ENCODE measurements at regions not wholly inside any gene's neighbourhood (a gene's known extent, or its start where the extent isn't known, plus 50 kb on each side); places are given as distances from the start of the nearest gene placed in this dataset.

DNA sequence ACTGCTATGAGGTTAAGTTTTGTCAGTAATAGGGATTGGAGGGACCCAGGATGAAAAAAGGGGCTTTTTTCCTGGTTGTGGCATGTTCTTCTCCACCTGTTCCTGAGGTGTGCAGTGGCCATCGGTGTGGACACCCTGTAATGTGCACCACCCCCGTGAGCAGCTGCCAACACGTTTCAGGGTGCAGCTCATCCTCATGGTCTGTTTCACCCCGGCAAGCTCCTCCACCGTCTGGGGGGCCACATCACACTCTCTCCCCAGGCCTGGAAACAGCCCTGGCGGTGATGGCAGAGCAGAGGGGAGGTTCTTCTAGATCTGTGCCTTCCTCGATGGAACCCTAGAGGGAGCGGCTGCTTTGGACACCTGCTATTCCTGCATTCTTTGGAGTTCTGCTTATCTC, 435.4 kb downstream of the MATN1 start:
- no peak overlapping the region for H3K4me3 ChIP-seq
- H3K9me3 ChIP-seq (ENCODE audit: control insufficient read depth in 4 of 4, insufficient read depth in 3 of 4, low read length in 3 of 4): peaks cover 0 to 1% (median 0%) of the 10 kb centered on the region in 4 donors
- no peaks in the 10 kb centered on the region for H3K27me3 ChIP-seq (ENCODE audit: control insufficient read depth in 3 of 3, insufficient read depth in 3 of 3, low read length in 2 of 3)
- peaks cover 0 to 3% (median 0%) of the 10 kb centered on the region in 5 donors for H3K4me1 ChIP-seq (ENCODE audit: control insufficient read depth in 5 of 5, insufficient read depth in 5 of 5, low read length in 5 of 5)
- DNase-seq: no peak
- H3K36me3 ChIP-seq (ENCODE audit: control insufficient read depth in 4 of 4, insufficient read depth in 4 of 4, low read length in 4 of 4): no peaks in the 10 kb centered on the region
- H3K9ac ChIP-seq (ENCODE audit: insufficient read depth in 1 of 2, low read length in 2 of 2): no peak overlapping the region
- no peak for TF ChIP-seq CTCF (IDR thresholded peaks at IDR 0.05; ENCODE audit: control extremely low read depth, extremely low read depth)
- no peak for ATAC-seq (ENCODE audit: insufficient read depth, low FRiP score)
- 85 to 97% methylated on average over 8 of the region's 8 CpGs for WGBS, 2 donors
- no peak overlapping the region for H3K27ac ChIP-seq (ENCODE audit: low read depth in 1 of 2, low read length in 1 of 2)

DNA sequence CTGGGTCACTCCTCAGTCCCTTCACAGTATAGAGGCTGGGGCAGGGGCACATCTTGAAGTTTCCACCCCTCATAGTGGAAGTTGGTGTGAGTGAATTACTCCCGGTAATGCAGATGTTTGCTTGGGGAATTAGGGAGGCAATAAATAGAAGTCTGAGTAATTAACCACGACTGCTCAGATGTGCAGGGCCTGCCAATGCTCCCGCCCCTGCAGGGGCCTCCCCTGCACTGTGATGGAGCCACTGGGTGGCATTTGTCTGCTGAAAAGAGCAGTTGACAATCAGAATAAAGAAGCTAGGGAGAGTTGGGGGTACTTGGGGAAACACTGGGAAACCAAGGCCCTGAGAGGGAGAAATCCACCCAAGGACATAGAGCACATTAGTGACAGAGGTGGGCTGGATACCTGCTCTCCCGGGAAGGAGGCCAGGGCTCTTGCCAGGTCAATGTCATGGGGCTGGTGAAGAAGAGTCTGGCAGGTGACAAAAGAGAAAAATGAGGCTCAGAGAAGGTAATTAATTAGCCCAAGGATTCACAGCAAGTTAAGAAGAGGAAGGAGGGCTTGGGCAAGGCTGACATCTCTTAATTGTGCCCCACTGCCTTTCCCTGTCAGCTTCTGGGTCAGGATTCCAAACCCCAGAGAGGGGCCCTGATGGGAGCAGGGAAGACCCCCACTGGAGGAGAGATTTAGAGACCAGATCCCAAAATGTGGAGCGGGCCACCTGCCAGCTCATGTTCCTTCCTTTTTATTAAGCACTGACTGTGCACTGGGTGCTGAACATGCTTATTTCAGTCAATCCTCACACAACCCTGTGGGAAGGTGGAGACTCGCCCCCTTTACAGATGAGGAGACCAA, 436.2 kb downstream of the MATN1 start:
- Histone ChIP-seq H3K4me1 (ENCODE audit: control insufficient read depth in 5 of 5, insufficient read depth in 5 of 5, low read length in 5 of 5) (peaks cover 0 to 3% (median 0%) of the 10 kb centered on the region in 5 donors), H3K9me3 (ENCODE audit: control insufficient read depth in 4 of 4, insufficient read depth in 3 of 4, low read length in 3 of 4) (peaks cover 0 to 1% (median 0%) of the 10 kb centered on the region in 4 donors), H3K4me3 (no peak overlapping the region), H3K27ac (ENCODE audit: low read depth in 1 of 2, low read length in 1 of 2) (no peak overlapping the region), H3K36me3 (ENCODE audit: control insufficient read depth in 4 of 4, insufficient read depth in 4 of 4, low read length in 4 of 4) (no peaks in the 10 kb centered on the region), H3K9ac (ENCODE audit: insufficient read depth in 1 of 2, low read length in 2 of 2) (no peak overlapping the region), H3K27me3 (ENCODE audit: control insufficient read depth in 3 of 3, insufficient read depth in 3 of 3, low read length in 2 of 3) (no peaks in the 10 kb centered on the region)
- ATAC-seq (ENCODE audit: insufficient read depth, low FRiP score) (no peak), DNase-seq (no peak)
- TF ChIP-seq CTCF (IDR thresholded peaks at IDR 0.05; ENCODE audit: control extremely low read depth, extremely low read depth): no peak
- 67 to 71% methylated on average over 6 of the region's 6 CpGs for WGBS, 2 donors

DNA sequence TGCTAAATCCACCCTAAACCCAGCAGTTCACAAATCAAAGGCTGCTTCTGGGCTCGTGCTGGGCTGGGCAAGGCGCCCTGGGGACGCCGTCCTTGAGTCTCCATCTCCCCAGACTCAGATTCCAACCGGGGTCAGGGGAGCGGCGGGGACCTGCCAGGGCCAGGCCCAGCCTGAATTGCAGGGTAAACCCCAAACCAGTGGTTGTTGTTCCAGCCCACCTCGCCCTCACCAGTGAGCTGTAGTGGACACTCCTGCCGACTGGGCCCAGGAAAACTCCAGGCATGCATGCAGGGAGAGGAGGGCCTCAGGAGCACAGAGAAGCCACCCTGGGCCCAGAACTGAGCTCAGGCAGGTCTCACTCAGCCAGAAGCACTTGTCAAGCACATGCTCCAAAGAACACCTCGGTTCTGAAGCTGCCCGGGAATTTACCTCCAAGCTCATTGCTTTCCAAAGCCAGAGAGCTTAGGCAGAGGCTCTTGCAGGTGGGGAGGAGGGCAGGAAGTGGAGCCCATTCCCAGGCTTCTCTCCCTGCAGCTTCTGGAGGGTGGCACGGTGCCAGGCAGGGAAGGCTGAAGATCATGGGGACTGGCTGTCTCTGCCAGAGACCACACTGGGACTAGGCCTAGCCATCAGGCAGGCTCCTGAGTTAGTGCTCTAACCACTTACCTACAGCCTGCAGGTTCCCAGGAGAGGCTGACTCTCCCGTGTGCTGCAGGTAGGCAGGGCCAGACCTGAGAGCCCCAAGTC, 437.0 kb downstream of the MATN1 start:
- 68 to 73% methylated on average over 13 of the region's 13 CpGs for WGBS, 2 donors
- Histone ChIP-seq H3K27me3 (ENCODE audit: control insufficient read depth in 3 of 3, insufficient read depth in 3 of 3, low read length in 2 of 3) (no peaks in the 10 kb centered on the region), H3K4me1 (ENCODE audit: control insufficient read depth in 5 of 5, insufficient read depth in 5 of 5, low read length in 5 of 5) (peaks cover 0 to 3% (median 0%) of the 10 kb centered on the region in 5 donors), H3K4me3 (no peak overlapping the region), H3K36me3 (ENCODE audit: control insufficient read depth in 4 of 4, insufficient read depth in 4 of 4, low read length in 4 of 4) (no peaks in the 10 kb centered on the region), H3K27ac (ENCODE audit: low read depth in 1 of 2, low read length in 1 of 2) (no peak overlapping the region), H3K9me3 (ENCODE audit: control insufficient read depth in 4 of 4, insufficient read depth in 3 of 4, low read length in 3 of 4) (peaks cover 0 to 1% (median 0%) of the 10 kb centered on the region in 4 donors), H3K9ac (ENCODE audit: insufficient read depth in 1 of 2, low read length in 2 of 2) (no peak overlapping the region)
- DNase-seq: peak; percentile 14 to 50 (median 27)
- ATAC-seq (ENCODE audit: insufficient read depth, low FRiP score): no peak
- TF ChIP-seq CTCF (IDR thresholded peaks at IDR 0.05; ENCODE audit: control extremely low read depth, extremely low read depth): no peak
